ENCODE measurements at regions not wholly inside any gene's neighbourhood (a gene's known extent, or its start where the extent isn't known, plus 50 kb on each side); places are given as distances from the start of the nearest gene placed in this dataset.
"Not testable (repeated sequence)": the region's sequence is repeated elsewhere in the genome, so short reads cannot be mapped to it uniquely, and the experiment has no call there.

DNA sequence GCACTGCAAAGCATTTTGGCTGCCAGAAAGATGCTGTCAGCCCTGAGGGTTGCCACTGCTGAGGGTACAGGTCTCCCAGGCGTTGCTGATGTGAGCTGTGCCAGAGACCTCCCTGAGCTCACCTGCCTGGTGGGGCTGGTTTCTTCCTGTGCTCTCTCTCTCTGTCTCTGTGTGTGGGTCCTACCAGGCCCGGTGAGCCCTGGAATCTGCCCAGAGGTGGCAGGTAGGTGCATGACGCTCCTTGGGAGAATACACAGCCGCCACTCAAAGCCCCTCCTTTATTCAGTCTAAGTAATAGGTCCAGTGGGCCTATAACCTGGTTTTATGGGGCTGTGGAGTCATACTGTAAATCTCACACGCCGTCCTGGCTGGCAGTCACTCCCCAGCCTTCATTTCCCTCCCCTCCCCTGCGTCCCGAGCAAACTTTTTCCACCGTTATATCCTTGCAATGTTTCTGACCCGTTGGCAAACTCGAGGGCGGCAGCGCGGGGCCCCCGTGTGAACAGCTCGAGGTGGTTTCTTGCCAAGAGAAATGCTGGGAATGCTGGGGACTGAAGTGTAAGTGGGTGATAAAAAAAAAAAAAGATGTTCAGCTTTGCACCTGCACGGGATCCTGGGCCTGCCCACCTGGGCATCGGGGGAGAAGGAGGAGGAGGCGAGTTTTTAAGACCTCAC is 245.9 kb downstream of the CRLF2 start:
- Histone ChIP-seq H3F3A (ENCODE audit: insufficient read depth) (no peaks in the 10 kb centered on the region), H3K27ac (no peak overlapping the region), H3K4me2 (ENCODE audit: unreplicated experiment) (no peak overlapping the region), H3K4me1 (ENCODE audit: insufficient read depth) (no peaks in the 10 kb centered on the region), H3K36me3 (ENCODE audit: low read depth) (no peaks in the 10 kb centered on the region), H3K9me2 (ENCODE audit: insufficient read depth) (no peaks in the 10 kb centered on the region), H3K27me3 (replicated peaks; ENCODE audit: insufficient read depth) (no peaks in the 10 kb centered on the region), H2AFZ (no peak overlapping the region), H3K4me3 (no peak overlapping the region), H3K9me3 (ENCODE audit: low read depth) (no peaks in the 10 kb centered on the region), H3K79me2 (ENCODE audit: insufficient read depth) (no peaks in the 10 kb centered on the region), H3K9ac (no peak overlapping the region), H4K20me1 (ENCODE audit: insufficient read depth) (no peaks in the 10 kb centered on the region)
- WGBS, 2 experiments (ENCODE audit: low coverage in 1 of 2, low lambda C conversion rate in 2 of 2, missing lambda C conversion rate in 2 of 2) = 23 to 27% methylated on average over 17 to 19 of the region's 19 CpGs
- in situ Hi-C loops (cut with MboI) = no loop called here
- TF ChIP-seq EZH2phosphoT487 (IDR thresholded peaks at IDR 0.05; ENCODE audit: insufficient read depth, low read depth) (no peak), EZH2 (IDR thresholded peaks at IDR 0.05; ENCODE audit: insufficient read depth, poor library complexity, severe bottlenecking) (no peak)
- DNase-seq = no peak

DNA sequence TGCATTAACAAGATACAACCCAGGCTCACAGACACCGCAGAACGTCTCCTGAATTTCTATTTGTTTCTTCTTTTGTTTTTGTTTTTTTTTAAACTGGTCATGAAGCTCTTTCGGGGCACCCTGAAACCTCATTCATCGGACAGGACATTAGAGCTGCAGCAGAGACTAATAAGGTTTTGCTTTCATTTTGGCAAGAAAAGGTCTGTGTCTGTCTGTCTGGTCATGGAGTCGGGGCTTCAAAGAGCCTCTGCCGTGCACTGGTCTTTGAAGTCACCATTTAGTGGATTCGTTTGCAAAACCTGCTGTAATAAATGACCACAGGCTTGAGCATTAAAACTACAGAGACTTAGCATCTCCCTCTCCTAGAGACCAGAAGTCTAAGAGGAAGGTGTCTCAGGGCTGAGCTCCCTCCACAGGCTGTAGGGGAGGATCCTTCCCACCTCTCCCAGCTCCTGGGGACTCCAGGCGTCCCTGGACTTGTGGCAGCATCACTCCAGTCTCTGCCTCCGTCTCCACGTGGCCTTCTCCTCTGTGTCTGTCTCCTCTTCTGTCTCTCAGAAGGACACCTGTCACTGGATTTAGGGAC is 247.5 kb downstream of the CRLF2 start:
- Histone ChIP-seq H3K27ac (no peak overlapping the region), H3K9me2 (ENCODE audit: insufficient read depth) (no peaks in the 10 kb centered on the region), H3K4me2 (ENCODE audit: unreplicated experiment) (no peak overlapping the region), H3K4me1 (ENCODE audit: insufficient read depth) (no peaks in the 10 kb centered on the region), H4K20me1 (ENCODE audit: insufficient read depth) (no peaks in the 10 kb centered on the region), H3K4me3 (no peak overlapping the region), H3K36me3 (ENCODE audit: low read depth) (no peaks in the 10 kb centered on the region), H3F3A (ENCODE audit: insufficient read depth) (no peaks in the 10 kb centered on the region), H3K79me2 (ENCODE audit: insufficient read depth) (no peaks in the 10 kb centered on the region), H2AFZ (no peak overlapping the region), H3K9me3 (ENCODE audit: low read depth) (no peaks in the 10 kb centered on the region), H3K27me3 (replicated peaks; ENCODE audit: insufficient read depth) (no peaks in the 10 kb centered on the region), H3K9ac (no peak overlapping the region)
- 13 to 14% methylated on average over 10 of the region's 10 CpGs for WGBS, 2 experiments (ENCODE audit: low coverage in 1 of 2, low lambda C conversion rate in 2 of 2, missing lambda C conversion rate in 2 of 2)
- DNase-seq = no peak
- in situ Hi-C loops (cut with MboI) = no loop called here
- TF ChIP-seq EZH2 (IDR thresholded peaks at IDR 0.05; ENCODE audit: insufficient read depth, poor library complexity, severe bottlenecking) = no peak

DNA sequence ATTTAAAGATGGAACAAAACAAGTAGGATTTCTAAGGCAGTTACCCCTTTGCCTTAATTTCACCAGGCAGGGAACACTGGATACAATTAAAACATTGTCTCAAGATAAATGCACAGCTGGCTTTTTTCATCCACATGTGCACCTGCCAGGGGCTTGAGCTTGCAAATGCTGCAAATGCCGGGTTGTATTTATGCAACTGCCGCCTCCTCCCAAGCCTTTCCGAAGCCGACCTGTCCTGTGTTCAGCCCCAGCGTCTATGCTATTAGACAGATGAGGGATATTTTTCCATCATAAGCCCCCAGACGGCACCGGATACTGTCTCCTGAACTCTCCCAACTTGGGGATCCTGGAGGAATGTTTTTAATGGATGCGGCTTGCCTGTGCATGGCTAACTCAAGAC is 251.6 kb downstream of the CRLF2 start:
- H3F3A ChIP-seq (ENCODE audit: insufficient read depth) = no peaks in the 10 kb centered on the region
- no peaks in the 10 kb centered on the region for H3K79me2 ChIP-seq (ENCODE audit: insufficient read depth)
- no peak overlapping the region for H3K4me2 ChIP-seq (ENCODE audit: unreplicated experiment)
- no peak overlapping the region for H3K27ac ChIP-seq
- 21 to 25% methylated on average over 8 of the region's 8 CpGs for WGBS, 2 experiments (ENCODE audit: low coverage in 1 of 2, low lambda C conversion rate in 2 of 2, missing lambda C conversion rate in 2 of 2)
- H3K9me3 ChIP-seq (ENCODE audit: low read depth) = no peaks in the 10 kb centered on the region
- in situ Hi-C loops (cut with MboI) = no loop called here
- H3K27me3 ChIP-seq (replicated peaks; ENCODE audit: insufficient read depth) = no peaks in the 10 kb centered on the region
- DNase-seq = no peak
- no peak overlapping the region for H3K9ac ChIP-seq
- H2AFZ ChIP-seq = no peak overlapping the region
- H3K36me3 ChIP-seq (ENCODE audit: low read depth) = no peaks in the 10 kb centered on the region
- no peak overlapping the region for H3K4me3 ChIP-seq
- TF ChIP-seq EZH2 (IDR thresholded peaks at IDR 0.05; ENCODE audit: insufficient read depth, poor library complexity, severe bottlenecking) = no peak
- no peak for TF ChIP-seq EZH2phosphoT487 (IDR thresholded peaks at IDR 0.05; ENCODE audit: insufficient read depth, low read depth)
- H4K20me1 ChIP-seq (ENCODE audit: insufficient read depth) = no peaks in the 10 kb centered on the region
- H3K9me2 ChIP-seq (ENCODE audit: insufficient read depth) = no peaks in the 10 kb centered on the region
- no peaks in the 10 kb centered on the region for H3K4me1 ChIP-seq (ENCODE audit: insufficient read depth)

DNA sequence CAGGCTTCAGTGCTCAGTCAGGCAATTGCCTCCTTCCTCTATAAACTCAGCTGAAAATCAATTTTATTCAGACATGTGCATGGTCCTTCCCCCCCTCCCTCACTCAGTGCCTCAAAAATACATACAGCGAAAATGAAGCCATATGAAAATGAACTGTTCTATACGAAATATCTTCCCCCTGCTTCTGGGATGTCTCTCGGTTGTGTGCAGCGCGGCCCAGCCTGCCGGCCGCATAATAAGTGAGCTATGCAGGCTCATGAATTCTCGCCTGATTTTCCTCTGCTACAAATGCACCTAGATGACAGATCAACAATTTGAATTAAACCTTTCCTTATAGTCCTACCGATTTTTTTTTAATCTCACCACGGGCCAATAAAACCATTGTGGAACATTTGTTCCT is 252.9 kb downstream of the CRLF2 start:
- H4K20me1 ChIP-seq (ENCODE audit: insufficient read depth) = no peaks in the 10 kb centered on the region
- in situ Hi-C loops (cut with MboI) = no loop called here
- H3F3A ChIP-seq (ENCODE audit: insufficient read depth) = no peaks in the 10 kb centered on the region
- no peaks in the 10 kb centered on the region for H3K9me2 ChIP-seq (ENCODE audit: insufficient read depth)
- H3K36me3 ChIP-seq (ENCODE audit: low read depth) = no peaks in the 10 kb centered on the region
- H3K4me1 ChIP-seq (ENCODE audit: insufficient read depth) = no peaks in the 10 kb centered on the region
- 19% methylated on average over 10 of the region's 10 CpGs for WGBS, 2 experiments (ENCODE audit: low coverage in 1 of 2, low lambda C conversion rate in 2 of 2, missing lambda C conversion rate in 2 of 2)
- TF ChIP-seq EZH2 (IDR thresholded peaks at IDR 0.05; ENCODE audit: insufficient read depth, poor library complexity, severe bottlenecking) (no peak), EZH2phosphoT487 (IDR thresholded peaks at IDR 0.05; ENCODE audit: insufficient read depth, low read depth) (no peak)
- no peak overlapping the region for H3K9ac ChIP-seq
- H3K79me2 ChIP-seq (ENCODE audit: insufficient read depth) = no peaks in the 10 kb centered on the region
- no peak for DNase-seq
- H3K27ac ChIP-seq = no peak overlapping the region
- no peak overlapping the region for H2AFZ ChIP-seq
- H3K4me2 ChIP-seq (ENCODE audit: unreplicated experiment) = no peak overlapping the region
- no peak overlapping the region for H3K4me3 ChIP-seq
- no peaks in the 10 kb centered on the region for H3K27me3 ChIP-seq (replicated peaks; ENCODE audit: insufficient read depth)
- H3K9me3 ChIP-seq (ENCODE audit: low read depth) = no peaks in the 10 kb centered on the region

DNA sequence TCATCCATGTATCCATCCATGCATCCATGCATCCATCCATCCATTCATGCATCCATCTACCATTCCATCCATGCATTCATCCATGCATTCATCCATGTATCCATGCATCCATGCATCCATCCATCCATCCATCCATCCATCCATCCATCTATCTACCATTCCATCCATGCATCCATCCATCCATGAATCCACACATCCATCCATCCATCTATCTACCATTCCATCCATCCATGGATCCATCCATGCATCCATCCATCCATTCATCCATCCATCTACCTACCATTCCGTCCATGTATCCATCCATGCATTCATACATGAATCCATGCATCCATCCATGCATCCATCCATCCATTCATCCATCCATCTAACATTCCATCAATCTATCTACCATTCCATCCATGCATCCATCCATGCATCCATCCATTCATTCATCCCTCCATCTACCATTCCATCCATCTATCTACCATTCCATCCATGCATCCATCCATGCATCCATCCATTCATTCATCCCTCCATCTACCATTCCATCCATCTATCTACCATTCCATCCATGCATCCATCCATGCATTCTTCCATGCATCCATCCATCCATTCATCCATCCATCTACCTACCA is 257.2 kb downstream of the CRLF2 start:
- H3K27ac ChIP-seq; DNase-seq; H3K4me1 ChIP-seq (ENCODE audit: insufficient read depth); H4K20me1 ChIP-seq (ENCODE audit: insufficient read depth); H3K79me2 ChIP-seq (ENCODE audit: insufficient read depth); H3K9me3 ChIP-seq (ENCODE audit: low read depth); H3K9ac ChIP-seq; in situ Hi-C loops (cut with MboI); H2AFZ ChIP-seq; H3K9me2 ChIP-seq (ENCODE audit: insufficient read depth); H3F3A ChIP-seq (ENCODE audit: insufficient read depth); H3K4me3 ChIP-seq; H3K36me3 ChIP-seq (ENCODE audit: low read depth); H3K4me2 ChIP-seq (ENCODE audit: unreplicated experiment); H3K27me3 ChIP-seq (replicated peaks; ENCODE audit: insufficient read depth): not testable (repeated sequence)
- 12 to 25% methylated on average over 1 of the region's 1 CpG for WGBS, 2 experiments (ENCODE audit: low coverage in 1 of 2, low lambda C conversion rate in 2 of 2, missing lambda C conversion rate in 2 of 2)
